ENCODE measurements at regions not wholly inside any gene's neighbourhood (a gene's known extent, or its start where the extent isn't known, plus 50 kb on each side); places are given as distances from the start of the nearest gene placed in this dataset.

DNA sequence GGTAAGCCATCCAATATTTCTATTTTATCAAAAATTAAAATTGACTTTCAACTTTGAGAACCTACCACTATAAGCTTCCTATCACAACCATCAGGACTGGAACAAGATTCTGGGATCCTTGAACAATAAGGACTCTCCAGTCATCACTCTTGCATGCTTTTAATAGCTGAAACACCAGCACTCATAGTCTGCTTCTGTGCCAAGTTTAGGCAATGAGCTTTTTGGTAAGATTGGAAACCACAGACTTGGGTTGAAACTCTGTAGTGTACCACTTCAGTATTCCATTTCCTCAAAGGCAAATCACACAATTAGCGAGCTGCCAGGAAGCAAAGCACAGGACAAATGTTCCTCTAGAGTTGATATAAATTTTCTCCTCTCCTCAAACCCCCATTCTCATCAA, 1065.8 kb upstream of the SLC39A10 start:
- TF ChIP-seq TCF12 (IDR thresholded peaks at IDR 0.05; ENCODE audit: low read depth): no peak
- TF ChIP-seq YY1 (IDR thresholded peaks at IDR 0.05; ENCODE audit: low read depth): no peak
- no peak for TF ChIP-seq RAD21 (IDR thresholded peaks at IDR 0.05; ENCODE audit: low read depth)
- TF ChIP-seq EP300 (IDR thresholded peaks at IDR 0.05; ENCODE audit: borderline replicate concordance): no peak
- no peak for TF ChIP-seq REST (IDR thresholded peaks at IDR 0.05; ENCODE audit: low read depth)
- no peak for TF ChIP-seq TAF1 (IDR thresholded peaks at IDR 0.05; ENCODE audit: low read depth)
- no peak for TF ChIP-seq CREB1 (IDR thresholded peaks at IDR 0.05; ENCODE audit: low read depth)
- no peak for TF ChIP-seq CEBPB (IDR thresholded peaks at IDR 0.05)
- no peak for TF ChIP-seq ZBTB7A (IDR thresholded peaks at IDR 0.05; ENCODE audit: low read depth)
- TF ChIP-seq EGR1 (IDR thresholded peaks at IDR 0.05): no peak
- no peak for TF ChIP-seq TEAD4 (IDR thresholded peaks at IDR 0.05)
